H1 (cell line): ENCODE measurements at regions not wholly inside any gene's neighbourhood (a gene's known extent, or its start where the extent isn't known, plus 50 kb on each side); places are given as distances from the start of the nearest gene placed in this dataset.

Experiments
- CTCF ChIA-PET: fragments of 300-600 bp; sonication (Branson Sonifier 250); formaldehyde crosslinking; loops from one replicate; lab custom pipeline; 2021; ENCODE audit not compliant: partially characterized antibody; lab: Charles Lee
- POLR2A ChIA-PET: fragments of 300-600 bp; sonication (Branson Sonifier 250); formaldehyde crosslinking; loops from one replicate; lab custom pipeline; 2021; ENCODE audit warnings: inconsistent platforms; ENCODE audit not compliant: partially characterized antibody; lab: Charles Lee
- DNase-seq, 2 experiments: peaks; one replicate each; pipeline versions ENCODE4 v3.0.0 to v3.0.0-alpha.2; 2010 to 2022; ENCODE audit warnings: low spot score in 2 of 2, low read depth in 1 of 2, mixed read lengths in 1 of 2
- FAIRE-seq: peaks from 2 replicates; lab custom pipeline; 2011; peaks lifted over from hg19 to GRCh38; lab: Jason Lieb, UNC
- H2AFZ ChIP-seq: 2 replicates; pipeline ENCODE4 v1.8.1; 2012; ENCODE audit warnings: low read length, inconsistent platforms
- H2AK5ac ChIP-seq: 2 replicates; pipeline ENCODE4 v1.6.1; 2013; ENCODE audit warnings: low read depth, low read length
- H2BK120ac ChIP-seq: replicated peaks from 2 replicates; pipeline ENCODE3; 2013; ENCODE audit warnings: low read depth, low read length, inconsistent platforms
- H2BK12ac ChIP-seq: 2 replicates; pipeline ENCODE4 v1.6.1; 2013; ENCODE audit warnings: low read depth, low read length
- H2BK15ac ChIP-seq: 2 replicates; pipeline ENCODE4 v1.6.1; 2013; ENCODE audit warnings: low read length
- H2BK20ac ChIP-seq: 2 replicates; pipeline ENCODE4 v1.6.1; 2013; ENCODE audit warnings: low read length
- H2BK5ac ChIP-seq: 2 replicates; pipeline ENCODE4 v1.6.1; 2013; ENCODE audit warnings: low read depth, low read length
- H3K14ac ChIP-seq: 2 replicates; pipeline ENCODE4 v1.6.1; 2013; ENCODE audit warnings: inconsistent platforms; ENCODE audit not compliant: insufficient read length
- H3K18ac ChIP-seq: 2 replicates; pipeline ENCODE4 v1.6.1; 2013; ENCODE audit warnings: low read length; ENCODE audit errors: extremely low read depth
- H3K23ac ChIP-seq: 2 replicates; pipeline ENCODE4 v1.6.1; 2013; ENCODE audit warnings: inconsistent platforms; ENCODE audit not compliant: insufficient read length
- H3K23me2 ChIP-seq: 2 replicates; pipeline ENCODE4 v1.6.1; 2013; ENCODE audit warnings: low read depth, low read length
- H3K27ac ChIP-seq: 2 replicates; pipeline ENCODE4 v1.6.1; 2011; ENCODE audit warnings: low read depth, low read length, inconsistent platforms
- H3K27me3 ChIP-seq, 4 experiments: replicated peaks in 1 of 4; 1 replicate in 1 of 4; 2 replicates in 3 of 4; pipeline versions ENCODE4 v1.6.1 to v1.8.1; 2011 to 2013; ENCODE audit warnings: low read length in 3 of 4, mild to moderate bottlenecking in 3 of 4, inconsistent platforms in 2 of 4, mixed read lengths in 2 of 4, moderate library complexity in 1 of 4; ENCODE audit not compliant: control insufficient read depth in 3 of 4, insufficient read depth in 3 of 4; ENCODE audit errors: extremely low read depth in 1 of 4
- H3K36me3 ChIP-seq, 4 experiments: 2 replicates each; pipeline versions ENCODE4 v1.6.1 to v1.8.1; 2011 to 2013; ENCODE audit warnings: mild to moderate bottlenecking in 4 of 4, low read length in 3 of 4, moderate library complexity in 2 of 4, control low read depth in 1 of 4, inconsistent platforms in 1 of 4; ENCODE audit not compliant: insufficient read depth in 4 of 4, control insufficient read depth in 2 of 4
- H3K4ac ChIP-seq: replicated peaks from 2 replicates; pipeline ENCODE3; 2013; ENCODE audit warnings: low read length, low read depth, mixed read lengths, inconsistent platforms; ENCODE audit not compliant: insufficient read length
- H3K4me1 ChIP-seq, 4 experiments: replicated peaks in 1 of 4; 1 replicate in 1 of 4; 2 replicates in 3 of 4; pipeline versions ENCODE4 v1.6.1 to v1.8.1; 2011 to 2013; ENCODE audit warnings: low read length in 3 of 4, inconsistent platforms in 2 of 4, mixed read lengths in 1 of 4; ENCODE audit not compliant: insufficient read depth in 4 of 4, control insufficient read depth in 3 of 4
- H3K4me2 ChIP-seq, 2 experiments: 2 replicates each; pipeline versions ENCODE4 v1.6.1 to v1.8.1; 2011 to 2013; ENCODE audit warnings: low read depth in 2 of 2, low read length in 2 of 2, control low read depth in 1 of 2, inconsistent platforms in 1 of 2, mild to moderate bottlenecking in 1 of 2; ENCODE audit not compliant: insufficient read depth in 1 of 2
- H3K4me3 ChIP-seq, 4 experiments: fragments of 200-600, 300-600 bp in 1 of 4; sonication (generic), shearing (Covaris generic), sonication (Bioruptor Twin) in 1 of 4; 2 replicates each; pipeline versions ENCODE4 v1.5.1 to v1.8.1; 2011 to 2016; ENCODE audit warnings: low read length in 4 of 4, low read depth in 3 of 4, control low read depth in 2 of 4, inconsistent platforms in 2 of 4, mild to moderate bottlenecking in 2 of 4, mixed read lengths in 1 of 4, moderate library complexity in 1 of 4; ENCODE audit not compliant: insufficient read depth in 2 of 4; ENCODE audit errors: extremely low read depth in 1 of 4
- H3K56ac ChIP-seq: replicated peaks from 2 replicates; pipeline ENCODE3; 2013; ENCODE audit warnings: low read depth, mild to moderate bottlenecking, mixed read lengths, low read length, inconsistent platforms; ENCODE audit not compliant: insufficient read length
- H3K79me1 ChIP-seq: 2 replicates; pipeline ENCODE4 v1.6.1; 2013; ENCODE audit warnings: low read depth, low read length, control low read depth
- H3K79me2 ChIP-seq, 2 experiments: 2 replicates each; pipeline versions ENCODE4 v1.6.1 to v1.8.1; 2012 to 2013; ENCODE audit warnings: low read length in 2 of 2, mild to moderate bottlenecking in 2 of 2, inconsistent platforms in 1 of 2; ENCODE audit not compliant: insufficient read depth in 2 of 2, control insufficient read depth in 1 of 2
- H3K9ac ChIP-seq, 4 experiments: replicated peaks in 1 of 4; 1 replicate in 1 of 4; 2 replicates in 3 of 4; pipeline versions ENCODE4 v1.6.1 to v1.8.1; 2011 to 2013; ENCODE audit warnings: low read depth in 3 of 4, low read length in 3 of 4, control low read depth in 2 of 4, mild to moderate bottlenecking in 2 of 4, moderate library complexity in 2 of 4, inconsistent platforms in 1 of 4; ENCODE audit errors: extremely low read depth in 1 of 4
- H3K9me3 ChIP-seq, 2 experiments: 2 replicates each; pipeline versions ENCODE4 v1.6.1 to v1.8.1; 2012 to 2013; ENCODE audit warnings: mild to moderate bottlenecking in 2 of 2, moderate library complexity in 2 of 2, control low read depth in 1 of 2, inconsistent platforms in 1 of 2, low read depth in 1 of 2, low read length in 1 of 2, mixed read lengths in 1 of 2; ENCODE audit not compliant: insufficient read depth in 2 of 2
- H4K20me1 ChIP-seq, 2 experiments: replicated peaks in 1 of 2; 2 replicates each; pipeline versions ENCODE3 to v1.8.1; 2011 to 2013; ENCODE audit warnings: inconsistent platforms in 2 of 2, low read length in 2 of 2, mild to moderate bottlenecking in 1 of 2; ENCODE audit not compliant: insufficient read depth in 2 of 2, control insufficient read depth in 1 of 2
- H4K5ac ChIP-seq: 2 replicates; pipeline ENCODE4 v1.6.1; 2013; ENCODE audit warnings: low read length, low read depth, mixed read lengths, inconsistent platforms; ENCODE audit not compliant: insufficient read length
- H4K8ac ChIP-seq: 2 replicates; pipeline ENCODE4 v1.8.0; 2013; ENCODE audit warnings: mild to moderate bottlenecking, moderate library complexity, low read length, inconsistent platforms; ENCODE audit not compliant: insufficient read depth; ENCODE audit errors: extremely low read depth
- H4K91ac ChIP-seq: replicated peaks from 2 replicates; pipeline ENCODE3; 2013; ENCODE audit warnings: low read length, mixed read lengths, inconsistent platforms; ENCODE audit not compliant: insufficient read length
- ASH2L ChIP-seq: fragments of 200-600, 300-600 bp; sonication (generic); IDR thresholded peaks from one replicate; pipeline ENCODE4 v1.7.1; 2017; ENCODE audit warnings: low read length
- ATF2 ChIP-seq: IDR thresholded peaks from 2 replicates; pipeline ENCODE4 v1.6.1; 2012; ENCODE audit warnings: low read length, inconsistent platforms
- BACH1 ChIP-seq: IDR thresholded peaks from 2 replicates; pipeline ENCODE4 v1.6.1; 2012; ENCODE audit warnings: low read length, improper control_type of control experiment
- BRCA1 ChIP-seq: IDR thresholded peaks from 2 replicates; pipeline ENCODE4 v1.6.1; 2012; ENCODE audit warnings: low read depth, low read length, improper control_type of control experiment
- CTBP2 ChIP-seq: IDR thresholded peaks from 2 replicates; pipeline ENCODE4 v1.7.0; 2011; ENCODE audit warnings: borderline replicate concordance, mild to moderate bottlenecking, moderate library complexity, mixed read lengths, low read length; ENCODE audit not compliant: insufficient read depth, insufficient read length
- POLR2AphosphoS5 ChIP-seq: IDR thresholded peaks from 2 replicates; pipeline ENCODE4 v1.6.1; 2011; ENCODE audit warnings: low read depth, low read length
- POU5F1 ChIP-seq: IDR thresholded peaks from 2 replicates; pipeline ENCODE4 v1.6.1; 2011; ENCODE audit warnings: low read depth, mild to moderate bottlenecking, low read length, moderate library complexity
- RNF2 ChIP-seq: fragments of 200-900, 300-1000 bp; sonication (generic); IDR thresholded peaks from 2 replicates; pipeline ENCODE4 v1.7.1; 2016; ENCODE audit warnings: borderline replicate concordance, low read depth, mild to moderate bottlenecking, antibody characterized with exemption, low read length; ENCODE audit not compliant: poor library complexity, severe bottlenecking; ENCODE audit errors: missing control alignments
- SIN3A ChIP-seq, 2 experiments: IDR thresholded peaks in 1 of 2; conservative IDR thresholded peaks in 1 of 2; 2 replicates each; pipeline ENCODE4 v1.6.1; 2011 to 2012; ENCODE audit warnings: low read length in 2 of 2, improper control_type of control experiment in 1 of 2, low read depth in 1 of 2, mild to moderate bottlenecking in 1 of 2
- SIX5 ChIP-seq: IDR thresholded peaks from 2 replicates; pipeline ENCODE4 v1.6.1; 2011; ENCODE audit warnings: mild to moderate bottlenecking, low read depth, low read length
- SRF ChIP-seq: IDR thresholded peaks from 2 replicates; pipeline ENCODE4 v1.6.1; 2011; ENCODE audit warnings: mild to moderate bottlenecking, low read depth, low read length, moderate library complexity
- SUZ12 ChIP-seq: fragments of 200-600 bp; sonication (generic); IDR thresholded peaks from 2 replicates; pipeline ENCODE4 v1.6.1; 2012; ENCODE audit warnings: mild to moderate bottlenecking, inconsistent platforms, low read length, moderate library complexity, mixed read lengths
- TAF1 ChIP-seq: IDR thresholded peaks from 2 replicates; pipeline ENCODE4 v1.6.1; 2011; ENCODE audit warnings: mild to moderate bottlenecking, low read depth, low read length
- YY1 ChIP-seq: IDR thresholded peaks from 2 replicates; pipeline ENCODE4 v1.6.1; 2011; ENCODE audit warnings: low read depth, mild to moderate bottlenecking, low read length
- WGBS, 2 experiments: shearing (Covaris generic) in 1 of 2; methylation state at CpG; one replicate each; pipeline versions ENCODE4 v1.1.6 to v1.1.7; 2013 to 2015; ENCODE audit warnings: low lambda C conversion rate in 2 of 2, mixed read lengths in 2 of 2, inconsistent platforms in 1 of 2, low coverage in 1 of 2, missing lambda C conversion rate in 1 of 2; ENCODE audit not compliant: insufficient replicate concordance in 2 of 2, insufficient coverage in 1 of 2, insufficient read length in 1 of 2; ENCODE audit errors: extremely low coverage in 1 of 2, missing lambda C conversion rate in 1 of 2; 5-methylcytosine and 5-hydroxymethylcytosine counted together

- Histone ChIP-seq H2AFZ (no peak overlapping the region), H3K9ac (no peak overlapping the region), H4K91ac (no peak overlapping the region), H3K79me1 (no peaks in the 10 kb centered on the region), H2BK12ac (no peak overlapping the region), H2BK20ac (no peak overlapping the region), H2AK5ac (no peak overlapping the region), H4K8ac (no peak overlapping the region), H3K4me2 (no peak overlapping the region), H3K4me1 (no peaks in the 10 kb centered on the region), H2BK5ac (no peak overlapping the region), H3K27ac (no peak overlapping the region), H3K4me3 (no peak overlapping the region), H4K20me1 (no peaks in the 10 kb centered on the region), H3K18ac (no peak overlapping the region), H2BK120ac (no peak overlapping the region), H3K27me3 (no peaks in the 10 kb centered on the region), H3K23ac (no peak overlapping the region), H3K36me3 (no peaks in the 10 kb centered on the region), H3K56ac (no peak overlapping the region), H4K5ac (no peak overlapping the region), H3K79me2 (no peaks in the 10 kb centered on the region), H3K4ac (no peak overlapping the region), H3K23me2 (no peaks in the 10 kb centered on the region), H3K14ac (no peak overlapping the region), H3K9me3 (no peaks in the 10 kb centered on the region), H2BK15ac (no peak overlapping the region)
- 93% methylated on average over 1 of the region's 1 CpG; no CpG with 5 or more reads in 1 of the 2 experiments for WGBS, 2 experiments
- DNase-seq (no peak), FAIRE-seq (no peak)
- ChIA-PET CTCF (no interaction called here), POLR2A (no interaction called here)
- no peak for TF ChIP-seq BRCA1
- no peak for TF ChIP-seq YY1
- TF ChIP-seq ATF2, result no peak
- TF ChIP-seq SRF, result no peak
- TF ChIP-seq TAF1, result no peak
- TF ChIP-seq RNF2, result no peak
- no peak for TF ChIP-seq ASH2L
- TF ChIP-seq POU5F1, result no peak
- TF ChIP-seq CTBP2, result no peak
- no peak for TF ChIP-seq POLR2AphosphoS5
- no peak for TF ChIP-seq SIX5
- no peak for TF ChIP-seq SUZ12
- TF ChIP-seq BACH1, result no peak
- no peak for TF ChIP-seq SIN3A (conservative IDR thresholded peaks at IDR 0.05 in 1 of 2, IDR thresholded peaks at IDR 0.05 in 1 of 2; ENCODE audit: low read depth in 1 of 2, low read length in 2 of 2)
Observed at GRCh38 chr15:37628507-37628906, 305.9 kb upstream of the TMCO5A start.
